GM21367 (cell line): ENCODE measurements at regions not wholly inside any gene's neighbourhood (a gene's known extent, or its start where the extent isn't known, plus 50 kb on each side); places are given as distances from the start of the nearest gene placed in this dataset.
"Not testable (repeated sequence)": the region's sequence is repeated elsewhere in the genome, so short reads cannot be mapped to it uniquely, and the experiment has no call there.

Experiments used
- ATAC-seq: cut with Tn5 transposase; IDR thresholded peaks from one replicate; pipeline ENCODE4 v1.9.1; 2021; ENCODE audit not compliant: unreplicated experiment

DNA sequence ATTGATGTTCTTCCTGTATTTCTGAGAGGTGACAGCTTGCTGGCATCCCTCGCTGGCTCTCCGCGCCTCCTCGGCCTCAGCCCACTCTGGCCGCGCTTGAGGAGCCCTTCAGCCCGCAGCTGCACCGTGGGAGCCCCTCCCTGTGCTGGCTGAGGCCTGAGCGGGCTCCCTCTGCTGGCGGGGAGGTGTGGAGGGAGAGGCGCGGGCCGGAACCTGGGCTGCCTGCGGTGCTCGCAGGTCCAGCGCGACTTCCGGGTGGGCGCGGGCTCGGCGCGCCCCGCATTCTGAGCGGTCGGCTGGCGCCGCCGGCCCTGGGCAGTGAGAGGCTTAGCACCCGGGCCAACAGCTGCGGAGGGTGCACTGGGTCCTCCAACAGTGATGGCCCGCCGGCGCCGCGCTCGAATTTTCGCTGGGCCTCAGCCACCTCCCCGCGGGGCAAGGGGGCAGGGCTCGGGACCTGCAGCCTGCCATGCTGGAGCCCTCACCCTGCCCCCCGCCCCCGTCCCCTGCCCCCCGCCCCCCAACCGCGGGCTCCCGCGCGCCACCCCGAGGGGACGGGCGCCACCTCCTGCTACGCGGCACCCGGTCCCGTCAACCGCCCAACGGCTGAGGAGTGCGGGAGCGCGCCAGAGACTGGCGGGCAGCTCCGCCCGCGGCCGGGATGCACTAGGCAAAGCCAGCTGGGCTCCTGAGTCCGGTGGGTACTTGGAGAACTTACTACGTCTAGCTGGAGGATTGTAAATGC lies 1353.4 kb upstream of the CDH18 start:
- ATAC-seq: not testable (repeated sequence)

DNA sequence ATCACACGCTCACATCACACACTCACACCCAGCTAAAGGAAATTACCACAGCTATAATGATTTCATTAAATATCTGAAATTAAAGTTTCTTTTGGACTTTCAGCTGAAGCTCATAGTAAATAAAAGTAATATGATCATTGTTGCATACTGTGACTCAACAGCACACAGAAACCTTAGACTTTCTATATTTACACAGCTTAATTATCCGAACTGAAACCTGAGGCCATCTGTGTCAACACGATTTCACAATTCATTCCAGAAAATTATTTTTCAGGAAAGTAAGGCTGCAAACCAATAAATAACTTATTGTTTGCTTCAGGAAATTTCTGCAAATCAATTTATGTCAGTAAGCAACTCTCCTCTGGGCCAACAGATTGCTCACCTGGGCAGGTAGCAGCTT lies 1352.2 kb upstream of the CDH18 start:
- not testable (repeated sequence) for ATAC-seq

DNA sequence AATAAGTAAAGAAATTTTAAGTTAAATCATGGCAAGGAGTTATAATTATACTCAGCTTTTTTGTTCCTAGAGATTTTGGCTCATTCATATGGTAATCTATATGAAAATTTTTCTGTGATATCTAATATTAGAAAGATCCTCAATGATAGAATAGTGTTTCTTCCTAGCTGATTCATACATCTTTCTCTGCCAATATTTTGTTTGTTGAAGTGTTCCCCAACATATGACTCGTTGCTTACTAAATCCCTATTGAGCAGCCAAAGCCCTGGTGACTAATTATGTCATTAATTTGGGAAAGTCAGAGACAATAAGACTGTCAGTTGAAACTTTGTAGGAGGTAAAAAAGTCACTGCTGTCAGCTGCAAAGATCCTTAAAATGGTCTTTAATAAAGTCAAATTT lies 1348.5 kb upstream of the CDH18 start:
- not testable (repeated sequence) for ATAC-seq

DNA sequence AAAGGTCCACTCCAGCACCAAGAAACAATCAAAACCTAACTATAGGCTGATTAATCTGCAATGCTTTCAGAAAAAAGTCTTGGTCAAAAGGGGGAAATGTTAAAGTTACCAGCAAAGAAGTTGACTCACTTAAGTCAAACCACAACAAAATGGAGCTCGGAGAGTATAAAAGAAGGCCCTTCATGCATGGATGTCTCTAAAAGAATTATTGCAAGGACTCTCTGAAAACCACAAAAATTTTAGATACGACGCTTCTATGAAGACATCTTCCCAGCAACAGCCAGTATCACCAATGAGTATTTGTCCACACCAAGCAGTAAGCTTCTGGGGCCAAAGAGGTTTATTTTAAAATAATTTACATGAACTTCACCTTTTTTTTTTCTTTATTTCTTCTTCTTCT lies 1327.4 kb upstream of the CDH18 start:
- not testable (repeated sequence) for ATAC-seq

DNA sequence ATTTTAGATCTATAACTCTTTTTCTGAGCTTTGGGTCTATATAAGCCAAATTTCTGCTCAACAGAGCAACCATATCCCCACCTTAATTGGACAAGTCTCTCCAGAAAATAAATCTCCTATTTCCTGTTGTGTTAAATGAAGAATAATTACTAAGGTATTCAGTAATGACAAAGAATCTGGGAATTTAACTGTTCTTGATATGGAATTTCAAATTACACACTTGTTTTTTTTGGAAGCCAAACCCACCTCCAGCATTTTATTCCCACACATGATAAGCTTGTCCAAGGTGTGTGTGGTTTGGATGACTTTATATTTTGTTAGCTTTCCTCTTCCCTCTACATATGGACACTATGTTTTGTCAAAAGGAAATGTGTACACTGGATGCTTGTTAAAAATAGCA lies 1313.2 kb upstream of the CDH18 start:
- ATAC-seq: not testable (repeated sequence)

DNA sequence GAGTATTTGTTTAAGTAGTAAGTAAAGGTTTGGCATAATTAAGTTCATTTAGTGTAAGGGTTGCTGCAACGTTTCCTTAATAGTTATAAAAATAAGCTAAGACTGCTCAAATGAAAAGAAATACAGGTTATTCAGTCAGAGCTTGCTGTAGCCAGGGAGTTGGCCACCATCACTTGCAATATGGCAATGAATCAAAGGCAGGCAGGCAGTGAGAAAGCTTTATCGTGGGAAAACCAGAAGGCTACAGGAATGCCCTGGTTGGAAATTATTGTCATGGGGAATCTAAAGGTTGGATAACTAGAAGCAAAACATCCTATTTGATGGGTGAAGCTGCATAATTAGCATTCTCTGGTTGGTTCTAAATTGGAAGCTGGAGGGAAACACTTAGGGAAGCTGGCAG lies 1286.4 kb upstream of the CDH18 start:
- not testable (repeated sequence) for ATAC-seq

DNA sequence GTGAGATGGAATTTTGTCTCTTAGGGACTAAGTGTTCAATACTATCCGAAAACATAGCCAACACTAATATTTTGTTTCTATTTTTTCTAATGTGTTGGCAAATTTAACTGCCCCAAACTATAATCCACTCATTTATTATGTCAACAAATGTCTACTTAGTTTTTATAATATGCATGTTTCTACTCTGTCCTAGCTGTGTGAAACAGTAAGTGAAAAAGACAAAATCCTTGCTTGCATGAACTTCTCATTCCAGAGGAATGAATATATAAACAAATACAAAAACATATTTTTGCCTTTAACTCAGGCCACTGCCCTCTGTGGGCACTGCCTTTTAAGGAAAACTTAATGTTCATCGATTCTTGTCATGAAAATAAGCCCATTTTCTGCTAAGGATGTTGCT lies 1275.4 kb upstream of the CDH18 start:
- ATAC-seq: no peak

DNA sequence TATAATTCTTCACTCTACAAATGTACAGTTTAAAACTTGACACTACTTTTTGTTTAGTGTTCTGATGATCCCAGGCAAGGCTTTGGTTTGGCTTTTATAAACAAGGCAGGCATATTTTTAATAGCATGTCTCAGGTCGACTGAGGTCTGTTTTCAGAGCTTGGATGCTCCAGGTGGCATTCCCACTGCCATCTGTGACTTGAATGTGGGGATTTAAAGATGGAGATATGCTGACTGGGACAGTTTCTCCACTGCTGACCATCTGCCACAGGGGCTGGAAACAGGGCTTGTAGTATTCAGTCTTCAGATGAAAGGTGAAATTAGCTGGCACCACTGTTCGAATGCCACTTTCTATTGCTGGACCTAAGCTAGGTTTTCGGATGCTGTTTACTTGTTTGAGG lies 1266.2 kb upstream of the CDH18 start:
- ATAC-seq: no peak

DNA sequence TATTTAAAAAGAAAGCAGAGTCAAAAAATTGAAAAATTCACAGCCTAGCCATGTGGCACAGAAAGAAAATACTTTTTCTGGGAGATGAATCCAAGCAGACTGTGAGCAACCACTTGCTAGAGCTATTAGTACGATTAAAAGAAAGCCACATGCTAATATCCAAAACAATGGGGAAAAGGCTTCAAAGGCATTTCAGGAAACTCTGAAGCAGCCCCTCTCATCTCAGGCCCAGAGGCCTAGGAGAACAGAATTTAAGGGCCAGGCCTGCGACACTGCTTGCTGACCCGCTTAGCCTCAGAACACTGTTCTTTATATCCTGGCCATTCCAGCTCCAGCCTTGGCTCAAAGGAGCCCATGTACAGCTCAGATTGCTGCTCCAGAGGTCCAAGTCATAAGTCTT lies 1257.0 kb upstream of the CDH18 start:
- ATAC-seq: no peak

DNA sequence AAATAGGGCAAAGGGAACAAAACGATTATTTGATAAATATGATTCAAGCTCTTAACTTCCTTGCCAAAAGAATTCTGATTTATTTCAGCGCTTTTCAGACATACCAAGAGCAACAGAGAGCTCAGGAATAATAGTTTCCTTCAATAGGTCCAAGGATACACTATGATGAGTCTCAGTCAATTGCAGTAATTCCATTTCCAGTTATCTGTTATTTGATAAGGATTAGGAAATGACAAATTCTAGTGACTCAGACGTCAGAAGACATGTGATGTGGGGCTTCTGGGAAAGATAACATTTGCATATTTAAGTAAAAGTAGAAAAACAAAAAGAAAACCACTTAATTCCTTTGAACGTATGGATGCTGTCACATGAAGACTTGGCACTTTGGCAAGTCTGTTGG lies 1250.8 kb upstream of the CDH18 start:
- no peak for ATAC-seq

DNA sequence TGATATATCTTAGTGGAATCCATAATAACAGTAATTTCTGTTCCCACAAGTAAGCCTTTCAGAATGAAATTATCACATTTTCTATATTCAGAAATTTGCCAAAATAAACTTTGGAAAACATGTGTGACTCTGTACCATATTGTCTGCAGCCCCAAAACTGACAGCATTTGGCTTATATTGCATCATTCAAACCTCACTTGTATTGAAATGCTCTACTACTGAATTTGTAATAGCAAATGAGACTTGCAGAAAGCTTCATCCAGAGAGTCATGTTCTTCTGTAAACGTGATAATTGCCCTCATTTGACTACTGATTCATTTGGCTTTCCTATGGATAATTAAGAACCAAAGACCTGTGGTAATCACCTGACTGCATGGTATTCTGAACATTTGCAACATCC lies 1249.5 kb upstream of the CDH18 start:
- ATAC-seq: no peak

DNA sequence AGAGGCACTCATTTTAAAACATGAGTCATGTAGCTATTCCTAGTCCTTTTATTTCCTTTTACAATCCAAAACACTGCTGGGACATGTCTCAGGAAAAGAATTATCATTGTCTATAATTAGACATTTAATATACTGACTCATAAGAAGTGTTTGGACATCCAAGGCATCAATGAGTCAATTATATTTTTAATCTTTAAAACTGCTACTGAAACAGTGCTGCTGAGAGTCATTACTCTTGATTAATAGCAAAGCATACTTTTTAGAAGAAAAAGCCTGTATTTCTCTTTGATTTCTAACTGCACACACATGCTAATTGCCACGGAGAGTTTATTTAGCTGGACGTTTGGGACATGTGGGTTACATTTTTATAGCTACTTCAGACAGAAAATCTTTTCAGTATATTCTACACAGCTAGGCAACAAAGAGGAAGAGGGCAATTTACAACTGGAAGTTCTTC lies 1249.0 kb upstream of the CDH18 start:
- ATAC-seq: no peak

DNA sequence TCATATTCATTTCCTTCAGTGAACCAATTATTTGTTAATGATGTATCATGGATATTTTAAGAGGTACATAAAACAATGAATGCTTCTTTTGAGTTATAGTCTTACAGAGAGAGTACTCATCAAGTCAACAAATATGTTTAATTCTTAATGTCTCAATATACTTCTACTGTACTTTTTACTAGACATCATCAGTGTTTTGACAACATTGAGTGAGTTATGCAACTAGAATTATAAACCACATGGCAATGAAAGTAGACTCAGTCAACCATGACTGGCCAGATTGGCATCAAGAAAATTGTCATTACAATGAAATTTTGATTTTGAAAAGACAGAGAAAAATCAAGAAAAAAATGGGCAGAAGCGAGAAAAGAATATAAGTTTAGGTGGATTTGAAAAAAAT lies 1248.1 kb upstream of the CDH18 start:
- no peak for ATAC-seq

DNA sequence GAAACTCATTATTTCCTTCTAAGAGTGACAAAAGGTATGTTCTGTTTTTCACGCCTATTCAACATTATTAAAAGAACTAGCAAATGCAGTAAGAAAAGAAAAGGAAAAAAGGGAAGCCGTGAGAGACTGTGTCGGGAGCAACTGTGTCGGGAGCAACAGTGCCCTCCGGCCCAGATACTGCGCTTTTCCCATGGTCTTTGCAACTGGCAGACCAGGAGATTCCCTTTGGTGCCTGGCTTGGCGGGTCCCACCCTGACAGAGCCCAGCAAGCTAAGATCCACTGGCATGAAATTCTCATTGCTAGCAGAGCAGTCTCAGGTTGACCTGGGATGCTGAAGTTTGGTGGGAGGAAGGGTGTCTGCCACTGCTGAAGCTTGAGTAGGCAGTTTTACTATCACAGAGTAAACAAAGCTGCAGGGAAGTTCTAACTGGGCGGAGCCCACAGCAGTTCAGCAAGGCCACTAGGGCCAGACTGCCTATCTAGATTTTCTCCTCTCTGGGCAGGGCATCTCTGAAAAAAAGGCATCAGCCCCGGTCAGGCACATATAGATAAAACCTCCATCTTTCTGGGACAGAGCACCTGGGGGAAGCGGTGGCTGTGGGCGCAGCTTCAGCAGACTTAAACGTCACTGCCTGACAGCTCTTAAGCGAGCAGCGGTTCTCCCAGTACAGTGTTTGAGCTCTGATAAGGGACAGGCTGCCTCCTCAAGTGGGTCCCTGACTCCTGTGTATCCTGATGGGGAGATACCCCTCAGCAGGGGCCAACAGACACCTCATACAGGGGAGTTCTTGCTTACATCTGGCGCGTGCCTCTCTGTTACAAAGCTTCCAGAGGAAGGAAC lies 1237.4 kb upstream of the CDH18 start:
- no peak for ATAC-seq

DNA sequence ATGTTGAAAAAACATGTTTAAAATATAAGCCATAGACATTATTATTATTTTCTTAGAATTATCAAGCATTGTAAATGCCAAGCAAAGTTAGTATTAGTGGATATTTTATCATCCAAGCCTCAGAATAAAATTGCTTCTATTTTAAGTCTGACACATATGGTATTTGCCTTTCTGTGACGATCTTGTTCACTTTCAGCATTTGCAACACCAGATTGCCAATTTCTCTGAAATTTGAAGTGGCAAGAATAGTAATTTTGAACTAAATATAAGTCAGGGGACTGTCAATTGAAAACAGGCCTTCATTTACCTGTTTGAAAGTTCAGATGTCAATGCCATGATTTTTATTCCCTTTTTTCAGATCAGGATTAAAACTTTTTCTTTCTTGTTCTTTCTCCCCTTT lies 1233.6 kb upstream of the CDH18 start:
- no peak for ATAC-seq

DNA sequence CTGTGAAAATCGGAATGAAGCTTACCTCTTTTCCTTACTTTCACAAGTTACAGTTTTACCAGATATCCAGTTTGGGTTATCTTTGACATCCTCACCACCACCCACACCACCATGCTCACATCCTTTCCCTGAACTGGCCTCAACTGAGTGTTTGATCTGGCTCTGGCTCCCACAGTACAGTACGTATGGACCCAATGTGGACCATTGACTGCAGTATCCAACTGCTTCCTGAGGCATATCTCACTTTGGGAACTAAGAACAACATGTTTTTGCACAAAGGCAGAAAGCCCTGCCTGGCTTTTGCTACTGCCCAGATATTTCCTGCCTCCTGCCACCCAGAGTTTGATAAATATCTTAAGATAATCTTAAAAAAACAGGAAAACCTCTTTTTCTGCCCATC lies 1232.0 kb upstream of the CDH18 start:
- ATAC-seq: no peak

DNA sequence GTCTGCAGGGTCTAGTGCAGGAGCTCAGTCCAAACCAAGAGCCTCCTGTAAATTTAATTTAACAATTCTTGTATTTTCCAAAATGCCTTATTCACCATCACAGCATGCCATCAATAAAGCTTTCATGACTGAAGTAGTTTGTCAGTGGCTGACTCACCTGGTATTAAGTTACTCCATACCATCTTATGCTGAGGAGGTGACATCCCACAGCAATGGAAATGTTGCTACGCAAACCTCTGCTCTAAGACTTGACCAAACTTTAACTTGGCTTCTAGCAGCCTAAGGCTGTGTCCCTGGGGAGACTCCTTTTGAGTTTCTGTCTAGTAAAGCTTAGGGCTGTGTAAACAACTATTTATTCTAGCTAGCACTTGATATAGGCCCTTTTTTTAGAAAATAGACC lies 1231.3 kb upstream of the CDH18 start:
- ATAC-seq: no peak

DNA sequence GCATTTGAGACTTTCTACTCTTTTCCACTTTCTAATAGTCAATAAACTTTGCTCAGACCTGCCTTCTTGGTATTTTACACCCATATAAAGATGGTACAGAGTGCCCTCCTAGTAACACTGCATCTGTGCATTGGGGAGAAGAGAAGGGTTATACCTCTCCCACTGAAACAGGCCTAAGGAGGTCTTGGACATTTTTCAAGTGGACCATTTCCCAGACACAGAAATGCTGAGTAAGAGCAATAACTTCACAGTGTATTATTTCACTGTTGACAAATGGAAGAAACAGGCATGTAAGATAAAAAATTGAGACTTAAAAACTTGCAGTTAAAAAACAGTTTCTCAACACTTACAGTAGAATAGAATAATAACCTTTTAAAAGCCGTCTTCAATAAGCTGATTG lies 1224.0 kb upstream of the CDH18 start:
- no peak for ATAC-seq

DNA sequence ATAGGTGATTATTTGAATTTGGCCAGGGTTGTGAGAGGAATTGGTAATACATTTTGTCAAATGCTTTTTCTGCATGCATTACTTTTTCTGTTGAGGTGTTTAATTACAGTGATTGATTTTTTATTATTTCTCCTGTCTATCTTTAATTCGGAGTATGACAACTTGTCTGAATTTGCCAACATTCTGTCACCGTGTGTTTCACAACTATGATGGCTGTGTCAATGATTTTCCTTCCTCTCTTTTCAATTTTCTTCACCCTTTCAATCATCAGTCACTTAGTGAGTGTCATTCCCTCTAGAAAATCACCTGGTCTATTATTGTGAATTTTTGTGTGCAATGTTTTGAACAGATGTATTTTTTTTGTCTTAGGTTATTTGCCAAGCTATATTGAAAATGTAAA lies 1221.4 kb upstream of the CDH18 start:
- ATAC-seq: no peak

DNA sequence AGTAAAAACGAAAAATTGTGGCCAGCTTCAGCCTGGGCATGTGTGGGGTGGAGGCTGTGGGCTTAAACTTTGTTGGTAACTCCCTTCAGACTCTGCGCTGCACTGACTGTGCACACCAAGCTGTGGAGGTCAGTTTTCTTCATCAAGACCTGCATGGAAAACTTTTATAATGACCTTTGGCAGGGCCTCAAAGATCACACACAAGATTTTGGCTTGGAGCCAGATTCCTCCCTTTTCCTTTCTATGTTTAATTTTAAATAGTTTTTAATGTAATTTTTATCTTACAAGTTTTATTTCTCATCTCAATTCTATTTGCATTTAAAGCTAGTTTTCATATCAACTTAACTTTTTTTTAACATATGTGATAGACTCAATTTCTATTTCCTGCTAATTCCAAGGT lies 1211.1 kb upstream of the CDH18 start:
- ATAC-seq: no peak

DNA sequence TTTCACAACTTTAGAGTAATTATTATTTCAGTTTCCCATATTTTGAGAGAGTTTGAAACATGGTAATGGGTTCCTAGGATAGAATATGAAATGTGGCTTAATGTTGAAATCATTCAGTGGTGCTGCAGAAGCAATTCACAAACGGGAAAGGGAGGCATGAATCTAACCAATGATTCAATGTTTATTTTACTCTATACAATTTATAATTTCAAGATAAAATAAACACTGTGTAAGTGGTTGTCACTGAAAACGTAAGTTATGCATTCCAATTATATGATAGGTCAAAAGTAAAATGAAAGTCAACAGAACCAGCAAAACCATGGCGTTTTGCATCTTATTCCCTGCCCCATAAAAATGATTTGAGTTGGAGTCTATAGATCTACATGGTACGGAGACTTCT lies 1207.1 kb upstream of the CDH18 start:
- no peak for ATAC-seq

DNA sequence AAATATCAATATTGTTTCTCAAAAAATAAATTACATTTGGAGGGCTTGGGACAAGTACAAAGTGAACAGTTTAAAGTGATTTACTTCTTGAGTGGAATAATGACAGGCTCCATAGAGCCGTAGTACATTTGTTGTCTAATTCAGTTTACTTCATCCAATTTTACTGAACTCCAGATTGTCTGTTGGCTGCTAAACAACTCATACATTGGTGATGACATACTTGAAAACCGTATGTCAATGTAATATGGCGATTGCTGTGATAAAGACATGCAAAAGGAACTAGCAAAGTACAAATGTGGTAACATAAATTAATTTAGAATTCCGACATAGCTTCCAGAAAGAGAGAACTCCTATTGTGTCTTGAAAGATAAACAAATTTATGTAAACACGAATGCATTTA lies 1197.5 kb upstream of the CDH18 start:
- ATAC-seq: no peak
